Ishikawa (cell line): ENCODE measurements at regions not wholly inside any gene's neighbourhood (a gene's known extent, or its start where the extent isn't known, plus 50 kb on each side); places are given as distances from the start of the nearest gene placed in this dataset.

ENCODE experiments used
- CEBPB ChIP-seq: IDR thresholded peaks from 2 replicates; pipeline ENCODE4 v1.6.1; 2012
- CREB1 ChIP-seq: IDR thresholded peaks from 2 replicates; pipeline ENCODE4 v1.6.1; 2012; ENCODE audit warnings: low read depth
- EGR1 ChIP-seq: IDR thresholded peaks from 2 replicates; pipeline ENCODE4 v1.6.1; 2012
- EP300 ChIP-seq: IDR thresholded peaks from 2 replicates; pipeline ENCODE4 v1.6.1; 2012; ENCODE audit warnings: borderline replicate concordance
- FOXM1 ChIP-seq: IDR thresholded peaks from 2 replicates; pipeline ENCODE4 v1.6.1; 2012; ENCODE audit warnings: low read depth, borderline replicate concordance
- NFIC ChIP-seq: IDR thresholded peaks from 2 replicates; pipeline ENCODE4 v1.6.1; 2012
- RAD21 ChIP-seq: IDR thresholded peaks from 2 replicates; pipeline ENCODE4 v1.6.1; 2012; ENCODE audit warnings: low read depth
- TAF1 ChIP-seq: IDR thresholded peaks from 2 replicates; pipeline ENCODE4 v1.6.1; 2012; ENCODE audit warnings: low read depth, mild to moderate bottlenecking
- TCF12 ChIP-seq: IDR thresholded peaks from 2 replicates; pipeline ENCODE4 v1.6.1; 2012; ENCODE audit warnings: low read depth
- TEAD4 ChIP-seq: IDR thresholded peaks from 2 replicates; pipeline ENCODE4 v1.6.1; 2012
- YY1 ChIP-seq: IDR thresholded peaks from 2 replicates; pipeline ENCODE4 v1.6.1; 2012; ENCODE audit warnings: low read depth
- ZBTB7A ChIP-seq: IDR thresholded peaks from 2 replicates; pipeline ENCODE4 v1.6.1; 2012; ENCODE audit warnings: low read depth
- TF ChIP-seq, protein P1 (sequence below): IDR thresholded peaks from 2 replicates; pipeline ENCODE4 v1.6.1; 2012; ENCODE audit warnings: low read depth, mild to moderate bottlenecking
- TF ChIP-seq, protein P2 (sequence below): IDR thresholded peaks from 2 replicates; pipeline ENCODE4 v1.6.1; 2012
- TF ChIP-seq, protein P3 (sequence below): IDR thresholded peaks from 2 replicates; pipeline ENCODE4 v1.6.1; 2012

DNA sequence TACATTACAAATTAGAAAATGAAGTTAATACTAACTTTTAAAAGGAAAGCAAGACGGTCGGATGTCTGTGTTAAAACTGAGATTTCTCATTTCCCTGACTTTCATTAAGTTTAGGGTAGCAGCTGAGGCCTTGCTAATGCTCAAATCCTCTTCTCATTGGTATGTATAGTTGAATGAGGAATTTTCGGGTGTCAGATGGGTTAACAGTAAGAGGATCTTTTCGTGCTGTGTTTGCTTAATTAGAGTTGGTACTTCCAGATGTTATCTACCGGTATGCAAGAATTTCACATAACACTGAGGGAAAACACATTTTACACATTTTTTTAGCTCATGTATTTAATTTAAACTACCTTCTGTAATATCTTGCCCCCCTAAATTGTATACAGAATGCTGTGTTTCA, 168.2 kb upstream of the CTNND2 start:
- no peak for TF ChIP-seq TAF1
- no peak for TF ChIP-seq TEAD4
- TF ChIP-seq FOXM1 = no peak
- TF ChIP-seq CEBPB = no peak
- TF ChIP-seq CREB1 = no peak
- TF ChIP-seq RAD21 = no peak
- no peak for TF ChIP-seq EP300
- TF ChIP-seq YY1 = no peak
- no peak for TF ChIP-seq EGR1
- no peak for TF ChIP-seq NFIC
- TF ChIP-seq ZBTB7A = no peak
- TF ChIP-seq, protein P1, sequence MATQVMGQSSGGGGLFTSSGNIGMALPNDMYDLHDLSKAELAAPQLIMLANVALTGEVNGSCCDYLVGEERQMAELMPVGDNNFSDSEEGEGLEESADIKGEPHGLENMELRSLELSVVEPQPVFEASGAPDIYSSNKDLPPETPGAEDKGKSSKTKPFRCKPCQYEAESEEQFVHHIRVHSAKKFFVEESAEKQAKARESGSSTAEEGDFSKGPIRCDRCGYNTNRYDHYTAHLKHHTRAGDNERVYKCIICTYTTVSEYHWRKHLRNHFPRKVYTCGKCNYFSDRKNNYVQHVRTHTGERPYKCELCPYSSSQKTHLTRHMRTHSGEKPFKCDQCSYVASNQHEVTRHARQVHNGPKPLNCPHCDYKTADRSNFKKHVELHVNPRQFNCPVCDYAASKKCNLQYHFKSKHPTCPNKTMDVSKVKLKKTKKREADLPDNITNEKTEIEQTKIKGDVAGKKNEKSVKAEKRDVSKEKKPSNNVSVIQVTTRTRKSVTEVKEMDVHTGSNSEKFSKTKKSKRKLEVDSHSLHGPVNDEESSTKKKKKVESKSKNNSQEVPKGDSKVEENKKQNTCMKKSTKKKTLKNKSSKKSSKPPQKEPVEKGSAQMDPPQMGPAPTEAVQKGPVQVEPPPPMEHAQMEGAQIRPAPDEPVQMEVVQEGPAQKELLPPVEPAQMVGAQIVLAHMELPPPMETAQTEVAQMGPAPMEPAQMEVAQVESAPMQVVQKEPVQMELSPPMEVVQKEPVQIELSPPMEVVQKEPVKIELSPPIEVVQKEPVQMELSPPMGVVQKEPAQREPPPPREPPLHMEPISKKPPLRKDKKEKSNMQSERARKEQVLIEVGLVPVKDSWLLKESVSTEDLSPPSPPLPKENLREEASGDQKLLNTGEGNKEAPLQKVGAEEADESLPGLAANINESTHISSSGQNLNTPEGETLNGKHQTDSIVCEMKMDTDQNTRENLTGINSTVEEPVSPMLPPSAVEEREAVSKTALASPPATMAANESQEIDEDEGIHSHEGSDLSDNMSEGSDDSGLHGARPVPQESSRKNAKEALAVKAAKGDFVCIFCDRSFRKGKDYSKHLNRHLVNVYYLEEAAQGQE = no peak
- TF ChIP-seq TCF12 = no peak
- TF ChIP-seq, protein P2, sequence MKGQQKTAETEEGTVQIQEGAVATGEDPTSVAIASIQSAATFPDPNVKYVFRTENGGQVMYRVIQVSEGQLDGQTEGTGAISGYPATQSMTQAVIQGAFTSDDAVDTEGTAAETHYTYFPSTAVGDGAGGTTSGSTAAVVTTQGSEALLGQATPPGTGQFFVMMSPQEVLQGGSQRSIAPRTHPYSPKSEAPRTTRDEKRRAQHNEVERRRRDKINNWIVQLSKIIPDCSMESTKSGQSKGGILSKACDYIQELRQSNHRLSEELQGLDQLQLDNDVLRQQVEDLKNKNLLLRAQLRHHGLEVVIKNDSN = no peak
- TF ChIP-seq, protein P3, sequence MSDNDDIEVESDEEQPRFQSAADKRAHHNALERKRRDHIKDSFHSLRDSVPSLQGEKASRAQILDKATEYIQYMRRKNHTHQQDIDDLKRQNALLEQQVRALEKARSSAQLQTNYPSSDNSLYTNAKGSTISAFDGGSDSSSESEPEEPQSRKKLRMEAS = no peak

DNA sequence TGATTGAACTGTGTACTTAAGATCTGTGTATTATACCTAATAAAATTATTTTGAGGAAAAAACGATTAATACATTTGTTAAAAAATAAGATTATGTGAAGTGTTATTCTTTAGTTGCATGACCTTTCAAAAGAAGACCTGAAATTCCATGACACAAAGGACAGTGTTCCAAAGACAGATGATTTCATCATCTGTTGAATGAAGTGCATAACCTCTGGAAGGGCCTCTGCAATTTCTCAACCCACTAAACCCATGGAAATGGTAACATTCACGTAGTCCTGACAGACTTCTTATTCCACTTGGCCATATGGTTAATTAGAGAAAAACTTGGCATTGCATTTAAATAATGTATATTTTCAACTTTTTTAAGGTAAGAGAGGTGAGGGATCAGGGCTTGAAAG, 167.2 kb upstream of the CTNND2 start:
- no peak for TF ChIP-seq TEAD4
- TF ChIP-seq, protein P1 = no peak
- TF ChIP-seq YY1 = no peak
- TF ChIP-seq CEBPB = no peak
- no peak for TF ChIP-seq NFIC
- no peak for TF ChIP-seq ZBTB7A
- no peak for TF ChIP-seq CREB1
- no peak for TF ChIP-seq TAF1
- TF ChIP-seq, protein P2 = no peak
- TF ChIP-seq RAD21 = no peak
- TF ChIP-seq FOXM1 = no peak
- TF ChIP-seq EGR1 = no peak
- TF ChIP-seq EP300 = no peak
- TF ChIP-seq, protein P3 = no peak
- no peak for TF ChIP-seq TCF12

DNA sequence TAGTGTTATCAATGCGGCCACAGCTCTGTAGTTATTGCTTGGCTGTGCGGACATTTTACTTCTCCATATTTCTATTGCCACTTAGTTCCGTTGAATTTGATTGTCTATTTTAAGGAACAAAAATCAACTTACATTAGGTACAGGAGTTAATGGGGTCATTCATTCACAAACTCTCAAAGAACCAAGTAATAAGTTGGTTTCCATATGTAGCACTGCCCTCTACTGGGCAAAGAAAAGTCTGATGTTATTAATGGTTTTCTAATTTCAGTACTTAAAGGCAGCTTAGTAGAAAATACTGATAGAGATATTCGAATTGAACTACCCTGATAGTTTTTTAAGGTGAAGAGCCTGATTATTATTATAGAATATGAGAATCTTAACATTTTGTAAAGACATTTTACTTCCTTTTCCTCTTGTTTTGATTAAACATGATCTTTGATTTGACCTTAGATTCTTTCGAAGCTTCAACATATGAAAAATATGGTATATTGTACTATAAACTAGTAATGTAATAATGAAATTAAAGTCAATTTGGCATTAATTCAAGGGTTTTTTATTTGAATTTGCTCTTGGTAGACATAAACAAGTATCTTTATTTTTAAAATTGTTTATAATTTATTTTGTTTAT, 119.5 kb upstream of the CTNND2 start:
- TF ChIP-seq, protein P1 = no peak
- no peak for TF ChIP-seq TEAD4
- no peak for TF ChIP-seq TAF1
- no peak for TF ChIP-seq YY1
- no peak for TF ChIP-seq CREB1
- peak; percentile 73 for TF ChIP-seq RAD21

DNA sequence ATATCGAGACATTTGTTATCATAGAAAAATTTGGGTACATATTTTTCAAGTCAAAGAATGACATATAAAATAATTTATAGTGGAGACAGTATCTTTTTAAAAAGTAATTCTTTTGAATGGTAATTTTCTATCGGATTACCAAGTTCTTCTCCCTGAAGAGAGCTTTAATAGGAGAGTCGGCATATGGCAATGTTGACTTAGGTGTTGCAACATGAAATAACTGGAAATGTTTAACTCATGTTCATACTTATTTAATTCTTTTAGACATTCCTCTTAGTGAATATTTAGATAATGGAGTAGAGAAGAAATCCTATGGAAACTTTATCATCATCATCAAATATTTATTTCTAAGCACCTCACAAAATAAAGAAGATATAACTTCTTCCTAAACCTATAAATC, 118.2 kb upstream of the CTNND2 start:
- no peak for TF ChIP-seq EGR1
- TF ChIP-seq, protein P3 = no peak
- no peak for TF ChIP-seq NFIC
- no peak for TF ChIP-seq YY1
- TF ChIP-seq, protein P2 = no peak
- no peak for TF ChIP-seq TEAD4
- no peak for TF ChIP-seq RAD21
- TF ChIP-seq ZBTB7A = no peak
- TF ChIP-seq CREB1 = no peak
- no peak for TF ChIP-seq FOXM1
- TF ChIP-seq TCF12 = no peak
- TF ChIP-seq, protein P1 = no peak
- no peak for TF ChIP-seq TAF1
- TF ChIP-seq CEBPB = no peak
- TF ChIP-seq EP300 = no peak
